NCI-H748 (cell line): ENCODE measurements at regions not wholly inside any gene's neighbourhood (a gene's known extent, or its start where the extent isn't known, plus 50 kb on each side); places are given as distances from the start of the nearest gene placed in this dataset.

Source experiments
- DNase-seq: peaks from one replicate; lab custom pipeline; 2025; ENCODE audit not compliant: unreplicated experiment; lab: John Stamatoyannopoulos, UW

DNA sequence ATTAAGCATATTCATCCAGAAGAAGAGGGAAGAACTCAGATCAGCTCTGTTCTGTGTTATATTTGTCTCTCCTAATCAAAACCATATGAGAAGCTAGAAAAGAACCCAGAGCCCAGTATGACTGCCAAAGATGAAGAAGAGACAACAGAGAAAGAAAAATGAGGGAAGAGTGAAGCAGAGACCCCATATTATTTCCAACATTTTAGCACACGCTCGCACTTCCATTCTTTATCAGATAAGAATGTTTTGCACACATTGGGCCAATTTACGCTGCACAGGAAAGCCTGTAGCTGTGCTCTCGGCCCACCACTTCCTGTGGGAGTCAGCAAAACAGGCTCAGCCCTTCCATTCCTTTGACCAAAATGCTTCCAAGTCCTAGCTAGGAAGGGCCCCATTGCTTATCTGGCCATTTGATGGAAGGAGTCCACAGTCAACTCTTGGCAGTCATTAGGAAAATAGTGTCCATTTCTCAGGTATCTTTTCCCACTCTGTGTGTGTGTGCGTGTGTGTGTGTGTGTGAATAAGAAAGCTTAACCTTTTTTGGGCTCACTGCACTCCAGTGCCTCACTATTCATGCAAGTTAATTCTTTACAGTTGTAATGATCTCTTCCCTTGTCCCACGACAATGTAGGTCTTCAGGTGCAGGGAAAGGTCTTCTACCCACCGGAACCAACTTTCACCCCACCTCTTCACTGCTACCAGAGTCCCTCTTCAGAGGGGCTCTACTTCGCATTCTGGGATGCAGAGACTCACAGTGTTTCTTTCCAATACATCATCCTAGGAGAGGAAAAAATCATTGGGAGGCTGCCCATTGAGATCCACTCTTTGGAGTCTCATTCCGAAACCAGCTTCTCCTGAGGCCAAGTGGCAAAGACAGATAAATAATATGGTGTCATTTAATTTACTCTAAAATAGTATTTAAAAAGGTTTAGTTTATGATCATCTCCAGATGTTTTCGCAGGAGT, 237.5 kb downstream of the COG6 start:
- DNase-seq: no peak

DNA sequence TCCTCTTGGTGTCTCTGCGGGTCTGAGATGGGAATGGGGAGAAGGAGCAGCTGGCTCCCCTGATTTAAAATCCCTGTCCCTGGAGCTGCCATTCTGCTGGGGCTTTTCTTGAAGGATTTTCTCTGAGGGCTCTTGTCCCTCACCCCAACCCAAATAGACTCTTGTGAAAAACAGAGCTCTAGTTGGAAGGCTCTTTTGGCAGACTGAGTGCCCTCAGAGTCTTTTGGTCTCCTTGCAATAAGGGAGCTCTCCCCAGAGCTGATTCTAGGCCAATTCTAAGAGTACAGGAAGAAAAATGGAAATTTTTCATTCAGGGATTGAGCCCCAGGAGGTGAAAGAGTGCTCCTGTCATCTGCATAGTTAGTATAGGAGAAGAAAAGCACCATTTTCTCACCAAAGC, 238.3 kb downstream of the COG6 start:
- no peak for DNase-seq

DNA sequence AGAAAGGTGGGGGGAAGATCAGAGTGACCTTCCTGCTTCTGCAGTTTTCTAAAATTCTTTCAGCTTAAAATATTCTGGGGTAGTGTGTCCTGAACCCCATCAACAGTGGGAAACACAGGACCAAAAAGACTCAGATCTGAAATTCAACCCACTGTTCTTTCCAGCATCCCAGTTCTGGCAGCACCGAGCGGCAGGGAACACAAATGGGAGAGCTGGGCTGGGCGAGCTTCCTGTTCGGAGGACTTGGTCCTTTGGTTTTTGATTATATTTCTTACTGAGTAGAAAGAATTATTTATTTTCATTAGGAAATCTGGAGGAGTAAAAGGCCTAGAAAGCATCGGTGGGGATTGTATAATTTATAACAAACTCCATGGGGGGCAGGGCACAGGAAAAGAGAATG, 239.1 kb downstream of the COG6 start:
- no peak for DNase-seq

- DNase-seq: no peak
Measured at GRCh38 chr13:39895254-39895653, 239.8 kb downstream of the COG6 start.

GRCh38 chr13:39897636-39898035, 242.2 kb downstream of the COG6 start:
- no peak for DNase-seq

GRCh38 chr13:39900106-39900750, 244.8 kb downstream of the COG6 start:
- no peak for DNase-seq

- DNase-seq: no peak
Measured at GRCh38 chr13:39904959-39905358, 249.5 kb downstream of the COG6 start.

DNA sequence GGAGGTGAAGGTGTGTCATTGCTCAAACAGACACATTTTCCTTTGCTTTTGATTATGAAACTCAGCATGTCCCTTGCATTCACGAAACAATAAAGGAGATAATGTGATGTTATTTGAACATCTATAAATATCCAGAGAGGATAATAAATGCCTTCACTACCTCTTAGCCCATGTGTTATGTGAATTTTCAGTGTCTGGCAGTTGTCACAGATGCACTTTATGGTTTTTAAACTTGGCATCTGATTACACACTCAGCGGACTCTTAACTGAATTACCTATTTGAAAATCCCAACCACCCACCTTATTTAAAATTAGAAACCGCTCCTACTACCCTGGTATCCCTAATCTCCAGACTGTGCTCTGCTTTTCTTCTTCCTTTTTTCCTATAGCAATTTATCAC, 254.2 kb downstream of the COG6 start:
- no peak for DNase-seq

DNA sequence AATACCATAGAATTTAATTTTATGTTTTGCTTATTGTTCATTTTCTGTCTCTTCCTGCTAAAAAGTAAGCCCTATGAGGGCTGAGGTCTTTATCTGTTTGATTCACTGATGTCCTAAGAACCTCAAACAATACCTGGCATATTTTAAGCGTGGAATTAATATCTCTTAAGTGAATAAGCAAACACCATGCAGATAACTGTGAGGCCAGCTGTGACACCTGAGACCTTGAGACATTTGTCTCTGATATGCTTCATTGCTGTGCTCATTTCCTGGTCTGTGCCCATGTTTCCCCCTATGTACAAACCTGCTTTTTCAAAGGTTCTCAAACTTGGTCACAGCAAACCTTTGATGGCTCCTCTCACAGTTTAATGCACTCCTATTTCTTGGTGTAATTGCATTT, 254.6 kb downstream of the COG6 start:
- no peak for DNase-seq

GRCh38 chr13:39910833-39911232, 255.4 kb downstream of the COG6 start:
- DNase-seq: no peak

- DNase-seq: no peak
Measured at GRCh38 chr13:39913339-39913738, 257.9 kb downstream of the COG6 start.

DNA sequence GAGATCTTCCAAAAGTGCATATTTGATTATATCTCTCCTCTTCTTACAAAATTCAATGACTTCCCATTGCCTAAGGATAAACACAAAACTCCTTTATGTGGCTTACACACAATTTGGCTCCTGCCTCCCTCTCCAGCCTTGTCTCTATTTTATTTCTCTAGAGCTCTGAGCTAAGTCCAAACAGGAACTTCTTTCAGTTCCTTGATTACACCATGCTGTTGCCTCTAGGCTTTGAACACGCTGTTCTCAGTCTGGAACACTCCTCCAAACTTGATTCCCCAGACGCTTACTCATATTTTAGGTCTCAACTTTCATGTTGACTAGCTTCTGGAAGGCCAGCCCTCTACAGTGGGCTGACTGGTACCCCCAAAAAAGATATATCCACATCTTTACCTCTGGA, 258.5 kb downstream of the COG6 start:
- DNase-seq: no peak

- DNase-seq: no peak
Measured at GRCh38 chr13:39915418-39915817, 260.0 kb downstream of the COG6 start.

DNA sequence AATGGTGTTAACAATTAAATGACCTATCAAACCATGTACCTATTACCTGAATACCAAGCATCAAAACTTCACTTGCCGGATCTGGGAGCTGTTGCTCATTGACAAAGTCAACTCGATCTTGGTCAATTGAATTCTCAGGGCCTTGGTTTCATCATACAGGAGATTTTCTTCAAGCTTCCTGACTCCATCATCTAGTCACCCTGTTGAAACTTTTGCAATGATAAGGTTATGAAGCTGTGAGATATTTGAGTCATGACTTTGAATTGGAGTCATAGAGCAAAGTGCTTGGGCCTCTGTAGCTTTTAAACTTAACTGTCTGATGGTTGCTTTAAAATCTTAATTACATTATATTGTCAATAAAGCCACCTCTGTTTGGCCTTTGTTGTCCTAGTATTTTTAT, 260.9 kb downstream of the COG6 start:
- no peak for DNase-seq

- DNase-seq: no peak
Measured at GRCh38 chr13:39918620-39919236, 263.3 kb downstream of the COG6 start.

DNA sequence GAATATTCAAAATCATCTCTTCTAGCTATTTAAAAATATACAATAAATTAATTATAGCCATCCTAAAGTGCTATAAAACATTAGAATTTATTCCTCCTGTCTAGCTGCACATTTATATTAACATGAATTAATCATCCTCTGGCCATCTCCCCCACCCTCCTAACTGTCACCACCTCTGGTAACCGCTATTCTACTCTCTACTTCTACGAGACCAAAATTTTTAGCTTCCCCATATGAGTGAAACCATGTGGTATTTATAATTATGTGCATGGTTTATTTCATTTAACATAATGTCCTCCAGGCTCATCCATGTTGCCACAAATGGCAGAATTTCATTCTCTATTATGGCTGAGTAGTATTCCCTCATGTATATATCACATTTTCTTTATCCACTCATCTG, 265.2 kb downstream of the COG6 start:
- no peak for DNase-seq

GRCh38 chr13:39926345-39926744, 270.9 kb downstream of the COG6 start:
- DNase-seq: no peak

DNA sequence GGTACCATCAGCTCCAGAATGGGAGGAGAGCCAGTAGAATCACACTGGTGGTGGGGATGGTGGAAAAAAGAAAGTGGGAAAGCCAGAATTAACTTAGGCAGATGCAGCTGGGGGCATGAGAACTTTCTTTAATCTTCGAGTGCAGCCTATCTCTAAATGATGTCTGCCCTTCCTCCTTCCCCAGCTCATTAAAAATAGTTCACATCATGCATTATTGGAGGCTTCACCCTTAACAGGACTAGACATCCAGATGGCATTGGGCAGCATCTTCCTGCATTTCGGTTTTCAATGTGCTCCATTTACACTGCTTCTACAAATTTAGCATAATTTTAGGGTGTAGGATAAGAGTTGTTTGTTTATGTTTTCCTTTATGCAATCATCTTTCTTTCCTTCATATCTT, 272.8 kb downstream of the COG6 start:
- no peak for DNase-seq

- no peak for DNase-seq
Measured at GRCh38 chr13:39929583-39929982, 274.1 kb downstream of the COG6 start.

DNA sequence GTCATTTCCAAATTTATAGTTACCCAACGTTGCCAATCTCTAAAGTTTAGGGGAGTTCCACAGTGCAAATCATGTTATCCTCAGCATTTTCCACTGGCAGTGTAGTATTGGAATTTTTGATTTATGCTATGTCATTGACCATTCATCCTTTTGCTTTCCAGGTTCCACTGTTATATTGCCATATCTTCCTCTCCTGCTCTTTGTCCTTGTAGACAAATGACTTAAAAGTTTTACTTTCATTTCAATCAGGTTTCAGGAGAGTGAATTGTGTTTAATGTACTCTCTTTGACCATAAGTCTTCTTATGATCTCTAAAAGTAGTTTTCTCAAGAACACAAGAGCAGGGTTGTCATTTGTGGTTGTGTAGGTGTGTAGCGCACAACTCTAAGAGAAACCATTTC, 274.6 kb downstream of the COG6 start:
- DNase-seq: no peak

GRCh38 chr13:39930544-39931444, 275.3 kb downstream of the COG6 start:
- no peak for DNase-seq
